Activated CD4-positive, alpha-beta T cell treated with anti-CD3 and anti-CD28 coated beads, Interleukin-2, amount 50 U/mL, for 48 hours (primary cell): ENCODE measurements at regions not wholly inside any gene's neighbourhood (a gene's known extent, or its start where the extent isn't known, plus 50 kb on each side); places are given as distances from the start of the nearest gene placed in this dataset.
"Not testable (repeated sequence)": the region's sequence is repeated elsewhere in the genome, so short reads cannot be mapped to it uniquely, and the experiment has no call there.

ENCODE experiments used
- DNase-seq, 2 experiments: peaks; one replicate each; pipeline ENCODE4 v3.0.0-alpha.2; 2020

GRCh38 chr6:9921366-9921765 is 493.5 kb downstream of the TFAP2A start:
- DNase-seq, result no peak

GRCh38 chr6:9914951-9915350 is 499.9 kb downstream of the TFAP2A start:
- no peak for DNase-seq

GRCh38 chr6:9901376-9901775 is 513.5 kb downstream of the TFAP2A start:
- DNase-seq, result no peak

GRCh38 chr6:9896806-9897205 is 518.1 kb downstream of the TFAP2A start:
- no peak for DNase-seq

GRCh38 chr6:9890893-9891292 is 524.0 kb downstream of the TFAP2A start:
- no peak for DNase-seq

- DNase-seq, result no peak
Observed at GRCh38 chr6:9890469-9890868, 524.4 kb downstream of the TFAP2A start.

- DNase-seq, result no peak
Observed at GRCh38 chr6:9878535-9878934, 536.3 kb downstream of the TFAP2A start.

GRCh38 chr6:9875605-9876353 is 539.1 kb downstream of the TFAP2A start:
- DNase-seq, result no peak

GRCh38 chr6:9862603-9863167 is 552.2 kb downstream of the TFAP2A start:
- no peak for DNase-seq

GRCh38 chr6:9851541-9852380 is 563.1 kb downstream of the TFAP2A start:
- DNase-seq, result no peak

- DNase-seq, result no peak
Observed at GRCh38 chr6:9851006-9851405, 563.9 kb downstream of the TFAP2A start.

- DNase-seq, result no peak
Observed at GRCh38 chr6:9848094-9848493, 566.8 kb downstream of the TFAP2A start.

GRCh38 chr6:9841886-9842725 is 572.8 kb downstream of the TFAP2A start:
- no peak for DNase-seq

- no peak for DNase-seq
Observed at GRCh38 chr6:9834233-9834632, 580.6 kb downstream of the TFAP2A start.

- DNase-seq, result no peak
Observed at GRCh38 chr6:9831783-9832182, 583.1 kb downstream of the TFAP2A start.

GRCh38 chr6:9830808-9831207 is 584.1 kb downstream of the TFAP2A start:
- DNase-seq, result no peak

- DNase-seq, result no peak
Observed at GRCh38 chr6:9825526-9825925, 589.3 kb downstream of the TFAP2A start.

GRCh38 chr6:9810727-9811126 is 604.1 kb downstream of the TFAP2A start:
- not testable (repeated sequence) for DNase-seq

GRCh38 chr6:9810286-9810685 is 604.6 kb downstream of the TFAP2A start:
- no peak for DNase-seq

GRCh38 chr6:9806195-9806594 is 608.7 kb downstream of the TFAP2A start:
- DNase-seq, result no peak

- DNase-seq, result no peak
Observed at GRCh38 chr6:9801249-9801754, 613.6 kb downstream of the TFAP2A start.

GRCh38 chr6:9799582-9799981 is 615.3 kb downstream of the TFAP2A start:
- no peak for DNase-seq

- no peak for DNase-seq
Observed at GRCh38 chr6:9796827-9797226, 618.0 kb downstream of the TFAP2A start.
